NT2/D1 (cell line): ENCODE measurements at regions not wholly inside any gene's neighbourhood (a gene's known extent, or its start where the extent isn't known, plus 50 kb on each side); places are given as distances from the start of the nearest gene placed in this dataset.
"Not testable (repeated sequence)": the region's sequence is repeated elsewhere in the genome, so short reads cannot be mapped to it uniquely, and the experiment has no call there.

ENCODE experiments used
- SUZ12 ChIP-seq: IDR thresholded peaks from 2 replicates; pipeline ENCODE4 v1.6.1; 2011; ENCODE audit not compliant: insufficient read length, insufficient read depth; ENCODE audit errors: extremely low read depth
- YY1 ChIP-seq: IDR thresholded peaks from 2 replicates; pipeline ENCODE4 v1.6.1; 2011; ENCODE audit not compliant: insufficient read length, insufficient read depth
- ZNF274 ChIP-seq: IDR thresholded peaks from 2 replicates; pipeline ENCODE4 v1.6.1; 2011; ENCODE audit warnings: mild to moderate bottlenecking, low read depth, low read length

GRCh38 chr7:94194426-94194825 is 190.3 kb upstream of the BET1 start:
- not testable (repeated sequence) for TF ChIP-seq SUZ12, YY1, ZNF274
